Fibroblast of lung (primary cell): ENCODE measurements at regions not wholly inside any gene's neighbourhood (a gene's known extent, or its start where the extent isn't known, plus 50 kb on each side); places are given as distances from the start of the nearest gene placed in this dataset.

Experiments used
- DNase-seq, 2 donors: peaks; one replicate each; pipeline versions ENCODE4 v3.0.0 to v3.0.0-alpha.2; 2010; ENCODE audit warnings: low read depth in 2 of 2
- H2AFZ ChIP-seq: 2 replicates; pipeline ENCODE4 v1.5.1; 2012; ENCODE audit warnings: low read length, control low read depth, inconsistent platforms
- H3K27ac ChIP-seq: 2 replicates; pipeline ENCODE4 v1.5.1; 2011; ENCODE audit warnings: low read length, control low read depth; ENCODE audit not compliant: insufficient read depth
- H3K27me3 ChIP-seq: 2 replicates; pipeline ENCODE4 v1.5.1; 2011; ENCODE audit warnings: mild to moderate bottlenecking, low read length; ENCODE audit not compliant: control insufficient read depth, insufficient read depth
- H3K36me3 ChIP-seq: 2 replicates; pipeline ENCODE4 v1.5.1; 2011; ENCODE audit warnings: low read length; ENCODE audit not compliant: control insufficient read depth, insufficient read depth
- H3K4me1 ChIP-seq: 2 replicates; pipeline ENCODE4 v1.5.1; 2011; ENCODE audit warnings: low read length; ENCODE audit not compliant: control insufficient read depth, insufficient read depth; ENCODE audit errors: extremely low read depth
- H3K4me2 ChIP-seq: 2 replicates; pipeline ENCODE4 v1.5.1; 2011; ENCODE audit warnings: low read length, control low read depth; ENCODE audit not compliant: insufficient read depth; ENCODE audit errors: extremely low read depth
- H3K4me3 ChIP-seq, 4 experiments: fragments of 200-600 bp in 1 of 4; sonication (generic) in 1 of 4; replicated peaks in 1 of 4; 2 replicates each; pipeline ENCODE4 v1.5.1; 2011 to 2016; ENCODE audit warnings: low read length in 4 of 4, low read depth in 3 of 4, mild to moderate bottlenecking in 3 of 4, control low read depth in 2 of 4, inconsistent platforms in 1 of 4, mixed read lengths in 1 of 4; ENCODE audit not compliant: insufficient read depth in 1 of 4; ENCODE audit errors: control extremely low read depth in 1 of 4
- H3K79me2 ChIP-seq: 2 replicates; pipeline ENCODE4 v1.5.1; 2012; ENCODE audit warnings: mild to moderate bottlenecking, low read length, inconsistent platforms; ENCODE audit not compliant: control insufficient read depth, insufficient read depth
- H3K9ac ChIP-seq: 2 replicates; pipeline ENCODE4 v1.5.1; 2011; ENCODE audit warnings: mild to moderate bottlenecking, low read length, control low read depth; ENCODE audit not compliant: insufficient read depth
- H3K9me3 ChIP-seq: 2 replicates; pipeline ENCODE4 v1.5.1; 2012; ENCODE audit warnings: low read depth, low read length; ENCODE audit not compliant: control insufficient read depth, insufficient read depth
- H4K20me1 ChIP-seq: 2 replicates; pipeline ENCODE4 v1.5.1; 2011; ENCODE audit warnings: low read length; ENCODE audit not compliant: control insufficient read depth, insufficient read depth; ENCODE audit errors: extremely low read depth
- EZH2 ChIP-seq: IDR thresholded peaks from 2 replicates; pipeline ENCODE4 v1.5.1; 2012; ENCODE audit warnings: low read length, control low read depth, mild to moderate bottlenecking; ENCODE audit errors: missing control alignments
- TF ChIP-seq, protein P1 (sequence below), 2 donors: IDR thresholded peaks in 1 of 2; conservative IDR thresholded peaks in 1 of 2; 1 replicate in 1 of 2; 2 replicates in 1 of 2; pipeline ENCODE4 v1.5.1; 2011 to 2012; ENCODE audit warnings: low read length in 2 of 2, control low read depth in 1 of 2, inconsistent platforms in 1 of 2, low read depth in 1 of 2, mild to moderate bottlenecking in 1 of 2

DNA sequence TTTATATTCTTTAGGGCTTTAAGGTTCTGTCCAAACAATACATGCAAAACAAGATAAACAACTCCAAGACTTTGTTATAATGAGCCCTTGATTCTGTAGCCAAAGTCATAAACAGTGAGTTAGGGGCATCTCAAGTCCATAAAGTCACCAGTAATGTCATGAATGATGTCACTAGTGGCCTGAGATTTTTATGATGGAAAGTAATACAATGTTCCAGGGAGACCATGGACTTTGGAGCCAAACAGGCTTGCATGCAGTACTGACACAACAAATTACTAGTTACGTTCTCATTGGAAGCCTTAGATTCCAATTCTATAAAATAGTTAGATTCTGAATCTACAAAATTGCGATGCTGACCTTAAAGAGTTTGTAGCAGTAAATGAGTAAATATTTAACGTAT is 280.0 kb downstream of the HINT1 start:
- DNase-seq: no peak
- TF ChIP-seq, protein P1, sequence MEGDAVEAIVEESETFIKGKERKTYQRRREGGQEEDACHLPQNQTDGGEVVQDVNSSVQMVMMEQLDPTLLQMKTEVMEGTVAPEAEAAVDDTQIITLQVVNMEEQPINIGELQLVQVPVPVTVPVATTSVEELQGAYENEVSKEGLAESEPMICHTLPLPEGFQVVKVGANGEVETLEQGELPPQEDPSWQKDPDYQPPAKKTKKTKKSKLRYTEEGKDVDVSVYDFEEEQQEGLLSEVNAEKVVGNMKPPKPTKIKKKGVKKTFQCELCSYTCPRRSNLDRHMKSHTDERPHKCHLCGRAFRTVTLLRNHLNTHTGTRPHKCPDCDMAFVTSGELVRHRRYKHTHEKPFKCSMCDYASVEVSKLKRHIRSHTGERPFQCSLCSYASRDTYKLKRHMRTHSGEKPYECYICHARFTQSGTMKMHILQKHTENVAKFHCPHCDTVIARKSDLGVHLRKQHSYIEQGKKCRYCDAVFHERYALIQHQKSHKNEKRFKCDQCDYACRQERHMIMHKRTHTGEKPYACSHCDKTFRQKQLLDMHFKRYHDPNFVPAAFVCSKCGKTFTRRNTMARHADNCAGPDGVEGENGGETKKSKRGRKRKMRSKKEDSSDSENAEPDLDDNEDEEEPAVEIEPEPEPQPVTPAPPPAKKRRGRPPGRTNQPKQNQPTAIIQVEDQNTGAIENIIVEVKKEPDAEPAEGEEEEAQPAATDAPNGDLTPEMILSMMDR (conservative IDR thresholded peaks at IDR 0.05 in 1 of 2, IDR thresholded peaks at IDR 0.05 in 1 of 2; ENCODE audit: low read depth in 1 of 2, low read length in 2 of 2): no peak
- TF ChIP-seq EZH2: no peak
- H3K27ac ChIP-seq: no peak overlapping the region
- H4K20me1 ChIP-seq: no peaks in the 10 kb centered on the region
- H2AFZ ChIP-seq: no peak overlapping the region
- no peaks in the 10 kb centered on the region for H3K36me3 ChIP-seq
- H3K9me3 ChIP-seq: no peaks in the 10 kb centered on the region
- no peak overlapping the region for H3K4me2 ChIP-seq
- H3K4me1 ChIP-seq: no peaks in the 10 kb centered on the region
- no peaks in the 10 kb centered on the region for H3K27me3 ChIP-seq
- no peaks in the 10 kb centered on the region for H3K79me2 ChIP-seq
- no peak overlapping the region for H3K9ac ChIP-seq
- H3K4me3 ChIP-seq: no peak overlapping the region

DNA sequence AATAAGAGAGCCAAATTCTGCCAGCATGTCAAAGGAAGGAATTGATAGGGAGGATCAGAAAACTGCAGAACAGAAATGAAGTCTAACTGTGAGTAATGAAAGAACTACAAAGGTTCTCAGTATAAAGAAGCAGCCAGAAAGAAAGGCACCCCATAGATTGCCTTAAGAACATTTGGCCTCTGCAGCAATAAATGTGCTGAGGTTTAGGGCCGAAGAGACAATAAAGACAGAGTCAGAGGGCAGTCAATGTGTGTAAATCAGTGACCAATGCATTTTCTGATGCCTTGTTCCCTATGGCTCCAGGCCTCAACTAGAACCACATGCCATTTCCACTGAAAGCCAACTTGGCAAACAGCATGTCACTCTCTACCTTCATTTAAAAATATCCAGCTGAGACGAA is 281.0 kb downstream of the HINT1 start:
- H3K9me3 ChIP-seq: no peaks in the 10 kb centered on the region
- H2AFZ ChIP-seq: no peak overlapping the region
- H4K20me1 ChIP-seq: no peaks in the 10 kb centered on the region
- no peak overlapping the region for H3K27ac ChIP-seq
- TF ChIP-seq, protein P1 (conservative IDR thresholded peaks at IDR 0.05 in 1 of 2, IDR thresholded peaks at IDR 0.05 in 1 of 2; ENCODE audit: low read depth in 1 of 2, low read length in 2 of 2): no peak
- no peak for TF ChIP-seq EZH2
- H3K36me3 ChIP-seq: no peaks in the 10 kb centered on the region
- no peak for DNase-seq
- no peak overlapping the region for H3K9ac ChIP-seq
- H3K4me2 ChIP-seq: no peak overlapping the region
- no peak overlapping the region for H3K4me3 ChIP-seq
- no peaks in the 10 kb centered on the region for H3K27me3 ChIP-seq
- no peaks in the 10 kb centered on the region for H3K4me1 ChIP-seq
- no peaks in the 10 kb centered on the region for H3K79me2 ChIP-seq

DNA sequence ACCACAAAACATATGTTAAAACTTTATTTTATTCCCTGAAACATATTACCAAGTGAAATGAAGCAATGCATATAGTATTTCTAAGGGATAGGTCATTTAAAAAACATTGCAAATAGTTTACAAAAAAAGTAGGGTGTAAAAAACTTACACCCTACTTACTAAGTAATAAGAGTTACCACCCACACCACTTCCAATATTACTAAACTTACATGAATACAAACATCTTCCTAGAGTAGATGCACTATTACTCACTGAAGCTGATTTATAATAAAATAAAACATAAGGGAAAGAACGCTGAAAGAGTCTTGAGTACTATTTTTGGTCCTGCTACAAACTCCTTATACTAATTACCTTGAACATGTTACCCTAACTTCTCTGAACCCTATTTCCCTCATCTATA is 289.4 kb downstream of the HINT1 start:
- H3K4me1 ChIP-seq: no peaks in the 10 kb centered on the region
- no peaks in the 10 kb centered on the region for H3K27me3 ChIP-seq
- no peaks in the 10 kb centered on the region for H3K9me3 ChIP-seq
- H3K27ac ChIP-seq: no peak overlapping the region
- TF ChIP-seq EZH2: no peak
- TF ChIP-seq, protein P1 (conservative IDR thresholded peaks at IDR 0.05 in 1 of 2, IDR thresholded peaks at IDR 0.05 in 1 of 2; ENCODE audit: low read depth in 1 of 2, low read length in 2 of 2): no peak
- no peak overlapping the region for H3K4me2 ChIP-seq
- H3K79me2 ChIP-seq: no peaks in the 10 kb centered on the region
- no peak overlapping the region for H3K9ac ChIP-seq
- no peak overlapping the region for H3K4me3 ChIP-seq
- no peak for DNase-seq
- no peak overlapping the region for H2AFZ ChIP-seq
- H4K20me1 ChIP-seq: no peaks in the 10 kb centered on the region
- no peaks in the 10 kb centered on the region for H3K36me3 ChIP-seq
